Stimulated activated CD8-positive, alpha-beta memory T cell treated with anti-CD3 and anti-CD28 coated beads, Interleukin-4, amount 100 ng/mL, for 1 hour (primary cell): ENCODE measurements at regions not wholly inside any gene's neighbourhood (a gene's known extent, or its start where the extent isn't known, plus 50 kb on each side); places are given as distances from the start of the nearest gene placed in this dataset.

Experiments
- DNase-seq, 2 donors: peaks; one replicate each; pipeline ENCODE4 v3.0.0-alpha.2; 2020; ENCODE audit warnings: low read depth in 2 of 2, low spot score in 1 of 2

- no peak for DNase-seq
Measured at GRCh38 chr22:49154433-49154832, 673.2 kb downstream of the BRD1 start.

DNA sequence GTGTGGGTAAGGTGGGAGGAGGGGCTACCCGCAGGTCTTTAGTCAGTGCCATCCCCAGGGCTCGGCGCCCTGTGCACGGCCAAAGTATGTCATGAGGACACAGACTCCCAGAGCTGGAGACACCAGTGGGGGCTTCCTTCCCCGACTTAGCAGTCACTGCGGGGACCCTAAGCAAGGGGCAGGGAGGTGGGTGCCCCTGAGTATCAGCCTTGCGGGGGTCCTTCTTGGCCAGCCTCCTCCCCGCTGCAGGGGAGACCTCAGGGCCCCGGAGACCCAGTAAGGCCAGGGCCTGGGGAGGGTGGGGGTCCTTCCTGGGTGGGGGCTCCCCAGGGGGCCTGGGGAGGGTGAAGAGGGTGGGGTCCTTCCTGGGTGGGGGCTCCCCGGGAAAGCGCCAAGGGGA is 673.8 kb downstream of the BRD1 start:
- no peak for DNase-seq

GRCh38 chr22:49152939-49153770 is 674.5 kb downstream of the BRD1 start:
- DNase-seq = no peak

GRCh38 chr22:49152127-49152938 is 675.3 kb downstream of the BRD1 start:
- no peak for DNase-seq

DNA sequence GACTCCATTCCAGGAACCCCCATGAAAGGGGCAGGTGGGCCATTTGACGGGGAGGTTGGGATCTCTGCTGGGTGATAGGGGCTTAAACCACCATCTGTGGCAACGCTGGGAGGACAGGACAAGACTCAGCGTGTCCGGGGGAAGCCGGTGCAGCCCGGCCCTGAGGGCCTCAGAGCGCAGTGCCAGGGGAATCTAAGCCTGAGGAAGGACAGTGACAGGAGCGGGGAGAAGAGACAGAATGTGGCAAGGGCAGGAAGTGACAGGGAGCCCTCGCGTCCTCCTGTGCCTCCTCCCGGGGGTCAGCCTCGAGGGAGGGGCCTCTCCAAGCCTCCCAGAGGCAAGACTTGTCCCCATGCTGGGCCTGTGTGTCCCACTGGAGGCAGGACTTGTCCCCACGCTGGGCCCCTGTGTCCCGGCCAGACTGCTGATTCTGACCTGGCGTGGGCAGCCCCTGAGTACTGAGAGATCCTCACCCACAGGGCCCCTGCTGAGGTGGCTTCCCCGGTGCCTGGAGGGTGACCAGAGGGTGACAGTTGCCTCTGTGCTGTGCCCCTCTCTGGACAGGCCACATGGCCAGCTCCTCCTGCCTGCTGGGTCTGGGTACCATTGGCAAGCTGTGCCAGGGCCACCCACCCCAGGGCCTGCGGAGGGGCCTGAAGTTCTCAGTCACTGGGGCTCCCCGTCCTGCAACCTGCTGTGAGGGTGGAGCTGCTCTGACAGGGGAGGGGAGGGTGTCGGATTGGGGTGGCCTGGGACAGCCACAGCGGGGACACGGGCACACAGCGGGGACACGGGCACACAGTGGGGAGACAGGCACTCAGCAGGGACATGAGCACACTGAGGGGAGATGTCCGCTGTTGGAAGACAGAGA is 676.2 kb downstream of the BRD1 start:
- DNase-seq = no peak

DNA sequence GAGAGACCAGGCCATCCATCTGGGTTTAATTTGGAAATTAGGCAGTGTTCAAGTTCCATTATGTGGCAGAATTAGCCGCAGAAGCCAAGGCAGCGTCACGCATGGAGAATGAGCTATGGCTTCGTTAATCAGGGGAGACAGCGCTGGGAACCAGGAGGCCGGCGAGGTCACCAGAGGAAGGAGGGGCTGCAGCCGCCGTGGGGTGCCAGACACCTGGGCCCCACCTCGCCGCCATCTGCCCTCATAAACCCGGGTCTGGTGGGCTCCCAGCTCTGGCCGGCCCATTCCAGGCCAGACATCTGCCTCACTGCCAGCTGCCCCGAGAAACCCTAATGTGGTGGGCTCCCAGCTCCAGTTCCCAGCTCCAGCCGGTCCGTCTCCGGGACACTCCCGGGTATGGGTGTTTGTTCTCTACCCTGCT is 676.9 kb downstream of the BRD1 start:
- DNase-seq = no peak

DNA sequence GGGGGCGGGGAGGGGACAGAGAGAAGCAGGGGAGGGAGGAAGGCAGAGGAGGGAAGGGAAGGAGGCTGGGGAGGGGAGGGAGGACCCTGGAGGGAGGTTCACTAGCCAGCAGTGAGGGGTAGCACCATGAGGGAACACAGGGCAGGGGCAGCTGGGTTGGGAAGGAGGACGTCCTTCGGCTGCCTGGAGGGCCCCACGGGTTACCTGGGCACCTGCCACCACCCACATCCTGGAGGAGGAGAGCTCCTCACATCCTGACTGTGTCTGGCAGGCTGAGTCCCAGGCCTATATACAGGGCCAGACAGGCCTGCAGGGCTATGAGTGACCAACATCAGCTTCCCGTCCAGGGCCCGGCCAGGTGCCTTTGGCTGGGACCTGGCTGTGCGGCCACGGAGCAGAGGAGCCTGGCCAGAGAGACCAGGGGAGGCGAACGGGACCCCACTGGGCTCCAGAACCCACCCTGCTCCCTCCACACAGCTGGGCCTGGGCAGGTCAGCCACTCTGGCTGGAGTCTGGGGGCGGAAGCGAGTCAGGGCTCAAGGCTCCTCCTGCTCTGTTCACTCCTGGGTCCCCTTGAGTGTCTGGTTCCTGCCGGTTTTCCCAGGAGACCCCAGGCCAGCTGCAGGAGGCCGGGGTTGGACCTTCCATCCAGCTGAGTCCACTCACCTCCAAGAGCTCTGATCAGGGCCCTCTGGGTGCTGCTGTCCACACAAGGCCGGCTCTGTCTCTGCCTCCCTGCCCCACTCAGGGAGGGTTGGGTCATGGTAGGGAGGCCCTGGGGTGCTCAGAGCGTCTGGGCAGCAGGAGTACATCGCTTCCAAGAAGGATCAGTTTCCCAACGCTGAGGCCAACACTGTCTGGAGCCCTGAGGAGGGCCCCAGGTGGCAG is 677.7 kb downstream of the BRD1 start:
- DNase-seq = no peak

DNA sequence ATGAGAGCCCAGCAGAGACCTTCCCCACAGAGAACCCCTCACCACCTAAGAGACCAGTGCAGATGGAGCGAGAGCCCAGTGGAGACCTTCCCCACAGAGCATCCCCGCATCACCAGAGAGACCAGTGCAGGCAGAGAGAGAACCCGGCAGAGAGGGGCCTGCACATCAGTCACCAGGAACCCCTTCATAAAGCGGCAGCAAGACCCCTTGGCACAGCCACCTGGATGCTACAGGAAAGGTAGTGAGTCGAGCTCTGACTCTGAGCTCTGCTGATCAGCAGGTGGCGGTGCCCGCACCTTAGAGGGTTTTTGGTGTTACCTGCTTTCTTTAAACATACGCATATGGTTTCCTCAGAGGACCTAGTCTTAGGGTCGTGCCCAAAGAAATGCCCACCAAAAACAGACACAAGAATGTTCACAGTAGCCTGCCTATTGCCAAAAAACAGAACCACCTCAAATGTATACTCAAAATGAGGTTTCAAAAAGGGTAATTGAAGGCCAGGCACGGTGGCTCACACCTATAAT is 678.7 kb downstream of the BRD1 start:
- DNase-seq = no peak

DNA sequence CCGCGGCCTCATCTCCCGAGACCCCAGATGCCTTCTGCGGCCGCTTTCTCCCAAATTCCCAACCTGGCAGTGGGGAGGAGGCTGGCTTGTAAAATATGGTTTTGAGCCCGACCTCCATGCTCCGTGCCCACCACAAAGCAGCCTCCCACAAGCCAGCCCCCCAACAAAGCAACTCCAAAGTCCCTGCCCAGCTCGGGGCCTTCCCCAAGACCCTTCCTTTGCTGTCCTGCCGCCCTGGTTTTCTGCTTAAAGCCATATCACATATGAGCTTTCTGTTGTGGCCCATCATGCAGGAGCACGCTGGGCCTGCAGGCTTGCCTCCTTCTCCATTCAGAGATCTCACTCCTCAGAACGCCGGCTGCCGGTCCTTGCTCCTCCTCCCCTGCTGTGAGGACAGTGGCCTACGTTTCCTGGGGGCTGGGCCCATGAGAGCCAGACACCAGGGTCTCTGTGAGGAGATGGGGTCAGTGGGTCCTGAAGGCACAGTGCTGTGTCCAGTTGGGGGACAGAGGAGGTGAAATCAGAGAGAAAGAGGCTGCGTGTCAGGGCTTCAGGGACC is 680.0 kb downstream of the BRD1 start:
- DNase-seq = no peak

- no peak for DNase-seq
Measured at GRCh38 chr22:49147171-49147570, 680.5 kb downstream of the BRD1 start.

DNA sequence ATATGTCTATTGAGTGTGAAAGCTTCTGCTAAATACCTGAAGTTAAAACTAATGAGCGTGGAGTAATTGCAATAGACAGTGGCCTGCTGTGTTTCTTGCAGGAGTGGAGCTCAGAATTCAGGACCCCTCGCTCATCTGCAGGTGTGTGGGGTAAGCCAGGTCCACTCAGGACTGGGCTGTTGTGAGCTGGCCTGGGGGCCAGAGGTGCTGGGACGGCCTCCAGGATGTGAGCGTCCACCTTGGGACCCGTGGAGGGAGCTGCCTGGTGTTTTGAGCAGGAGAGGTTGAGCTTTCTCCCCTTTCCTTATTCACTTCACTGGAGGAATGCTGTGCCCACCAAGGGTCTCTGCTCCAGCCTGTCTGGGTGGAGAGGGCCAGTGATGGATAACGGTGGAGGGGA is 681.2 kb downstream of the BRD1 start:
- no peak for DNase-seq

GRCh38 chr22:49143812-49144211 is 683.9 kb downstream of the BRD1 start:
- no peak for DNase-seq

- no peak for DNase-seq
Measured at GRCh38 chr22:49142891-49143290, 684.8 kb downstream of the BRD1 start.

GRCh38 chr22:49142296-49142695 is 685.4 kb downstream of the BRD1 start:
- no peak for DNase-seq

DNA sequence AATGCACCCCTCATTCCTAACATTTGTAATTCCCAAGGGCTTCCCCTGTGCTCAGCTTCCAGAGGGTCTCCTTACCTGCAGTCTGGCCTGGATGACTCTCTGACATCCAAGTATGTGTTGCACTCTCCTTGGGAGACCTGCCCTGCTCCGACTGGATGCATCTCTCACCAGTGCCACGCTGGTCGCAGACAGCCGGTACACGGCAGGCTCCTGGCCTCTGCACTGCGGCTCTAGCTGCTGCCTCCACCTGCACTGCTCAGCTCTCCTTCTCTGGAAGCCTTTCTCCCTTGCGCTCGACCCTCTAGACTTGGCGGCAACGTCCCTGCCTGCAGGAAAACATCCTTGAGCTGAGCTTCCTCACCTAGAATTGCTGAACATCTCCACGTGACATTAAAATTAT is 685.9 kb downstream of the BRD1 start:
- no peak for DNase-seq

DNA sequence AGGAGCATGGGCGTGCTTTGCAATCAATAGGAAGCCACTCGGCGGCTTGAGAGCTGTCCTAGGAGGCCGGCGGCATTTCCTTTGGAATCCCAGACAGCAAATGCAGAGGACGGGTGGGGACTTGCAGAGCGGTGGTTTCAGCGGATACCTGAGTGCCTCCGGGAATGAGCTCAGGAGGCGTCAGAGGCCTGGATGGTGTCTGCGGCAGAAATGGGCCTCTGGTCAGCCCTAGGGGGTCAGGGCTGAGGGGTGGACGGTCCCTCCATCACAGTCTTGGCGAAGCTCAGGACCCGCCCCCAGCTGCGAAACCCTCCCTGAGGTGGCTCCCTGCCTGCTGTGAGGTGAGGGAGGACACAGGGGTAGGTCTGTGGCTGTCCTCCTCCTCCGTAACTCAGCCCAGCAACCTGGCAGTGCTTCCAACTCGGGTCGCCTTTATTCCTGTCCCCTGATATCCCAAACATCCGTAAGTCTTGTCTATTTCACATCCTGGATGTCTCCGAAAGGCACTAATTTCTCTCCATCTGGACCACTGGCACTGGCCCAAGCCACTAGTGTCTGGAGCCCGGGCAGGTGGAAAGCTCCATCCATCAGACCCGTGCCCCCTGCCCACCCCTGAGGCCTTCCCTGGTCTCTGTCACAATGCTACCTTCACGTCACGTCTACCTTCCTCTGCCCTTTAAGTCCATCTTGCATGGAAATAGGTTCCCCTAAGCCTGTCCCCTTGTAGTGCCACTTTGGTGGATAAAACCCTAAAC is 686.6 kb downstream of the BRD1 start:
- DNase-seq = no peak

- no peak for DNase-seq
Measured at GRCh38 chr22:49139492-49140151, 688.1 kb downstream of the BRD1 start.

DNA sequence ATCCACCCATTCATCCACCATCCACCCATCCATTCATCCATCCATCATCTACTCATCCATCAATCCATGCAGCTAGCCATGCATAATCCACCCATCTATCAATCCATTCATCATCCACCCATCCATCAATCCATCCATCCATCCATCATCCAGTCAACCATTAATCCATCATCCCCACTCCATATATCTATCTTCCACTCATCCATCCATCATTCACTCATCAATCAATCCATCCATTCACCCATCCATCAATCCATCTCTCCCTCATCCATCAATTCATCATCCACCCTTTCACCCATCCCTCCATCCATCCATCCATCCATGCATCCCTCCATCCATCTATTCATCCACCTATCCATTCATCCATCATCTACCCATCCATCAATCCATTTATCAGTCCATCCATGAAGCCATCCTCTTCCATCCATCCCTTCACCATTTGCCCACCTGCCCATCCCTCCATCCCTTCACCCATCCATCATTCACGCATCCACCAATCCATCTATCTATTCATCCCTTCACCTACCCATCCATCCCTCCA is 689.4 kb downstream of the BRD1 start:
- no peak for DNase-seq
